ENCODE measurements at regions not wholly inside any gene's neighbourhood (a gene's known extent, or its start where the extent isn't known, plus 50 kb on each side); places are given as distances from the start of the nearest gene placed in this dataset.

GRCh38 chr5:107099506-107099905 lies 571.2 kb downstream of the EFNA5 start:
- DNase-seq (ENCODE audit: low spot score), result no peak
- no peaks in the 10 kb centered on the region for H4K20me1 ChIP-seq (ENCODE audit: insufficient read depth, poor library complexity, severe bottlenecking)
- H3K79me2 ChIP-seq, result no peaks in the 10 kb centered on the region
- peak overlapping the region; percentile 30 for H3K4me2 ChIP-seq
- no peak overlapping the region for H2AFZ ChIP-seq
- peaks cover 3% of the 10 kb centered on the region for H3K4me1 ChIP-seq (ENCODE audit: insufficient read depth)
- no peaks in the 10 kb centered on the region for H3K36me3 ChIP-seq (replicated peaks; ENCODE audit: insufficient read depth, low read depth)
- no peaks in the 10 kb centered on the region for H3K9me3 ChIP-seq (ENCODE audit: low read depth)
- no peaks in the 10 kb centered on the region for H3K9me2 ChIP-seq (replicated peaks; ENCODE audit: insufficient read depth)
- WGBS (ENCODE audit: low lambda C conversion rate, missing lambda C conversion rate), result 65% methylated on average over 4 of the region's 4 CpGs
- no peak for TF ChIP-seq CTCF (IDR thresholded peaks at IDR 0.05; ENCODE audit: poor library complexity)
- no peak for TF ChIP-seq EZH2 (IDR thresholded peaks at IDR 0.05; ENCODE audit: borderline replicate concordance)
- TF ChIP-seq EZH2phosphoT487 (IDR thresholded peaks at IDR 0.05; ENCODE audit: low read depth, severe bottlenecking, unreplicated experiment), result no peak
- no peak overlapping the region for H3K27ac ChIP-seq
- no peaks in the 10 kb centered on the region for H3K27me3 ChIP-seq
- no peak overlapping the region for H3K4me3 ChIP-seq

GRCh38 chr5:107092695-107093094 lies 578.0 kb downstream of the EFNA5 start:
- no peaks in the 10 kb centered on the region for H3K9me2 ChIP-seq (replicated peaks; ENCODE audit: insufficient read depth)
- H2AFZ ChIP-seq, result no peak overlapping the region
- no peaks in the 10 kb centered on the region for H3K4me1 ChIP-seq (ENCODE audit: insufficient read depth)
- H3K36me3 ChIP-seq (replicated peaks; ENCODE audit: insufficient read depth, low read depth), result no peaks in the 10 kb centered on the region
- H3K9me3 ChIP-seq (ENCODE audit: low read depth), result no peaks in the 10 kb centered on the region
- no peak overlapping the region for H3K27ac ChIP-seq
- no peak overlapping the region for H3K4me3 ChIP-seq
- H3K27me3 ChIP-seq, result no peaks in the 10 kb centered on the region
- no peak for DNase-seq (ENCODE audit: low spot score)
- TF ChIP-seq CTCF (IDR thresholded peaks at IDR 0.05; ENCODE audit: poor library complexity) (no peak), EZH2phosphoT487 (IDR thresholded peaks at IDR 0.05; ENCODE audit: low read depth, severe bottlenecking, unreplicated experiment) (no peak), EZH2 (IDR thresholded peaks at IDR 0.05; ENCODE audit: borderline replicate concordance) (no peak)
- H3K79me2 ChIP-seq, result no peaks in the 10 kb centered on the region
- H3K4me2 ChIP-seq, result no peak overlapping the region
- no peaks in the 10 kb centered on the region for H4K20me1 ChIP-seq (ENCODE audit: insufficient read depth, poor library complexity, severe bottlenecking)

- H4K20me1 ChIP-seq (ENCODE audit: insufficient read depth, poor library complexity, severe bottlenecking), result no peaks in the 10 kb centered on the region
- no peaks in the 10 kb centered on the region for H3K4me1 ChIP-seq (ENCODE audit: insufficient read depth)
- H3K27ac ChIP-seq, result no peak overlapping the region
- H3K9me2 ChIP-seq (replicated peaks; ENCODE audit: insufficient read depth), result no peaks in the 10 kb centered on the region
- H3K79me2 ChIP-seq, result no peaks in the 10 kb centered on the region
- H3K4me3 ChIP-seq, result no peak overlapping the region
- no peaks in the 10 kb centered on the region for H3K36me3 ChIP-seq (replicated peaks; ENCODE audit: insufficient read depth, low read depth)
- peak overlapping the region; percentile 1 for H3K4me2 ChIP-seq
- TF ChIP-seq CTCF (IDR thresholded peaks at IDR 0.05; ENCODE audit: poor library complexity), result no peak
- no peak for TF ChIP-seq EZH2phosphoT487 (IDR thresholded peaks at IDR 0.05; ENCODE audit: low read depth, severe bottlenecking, unreplicated experiment)
- TF ChIP-seq EZH2 (IDR thresholded peaks at IDR 0.05; ENCODE audit: borderline replicate concordance), result no peak
- no peak overlapping the region for H2AFZ ChIP-seq
- no peaks in the 10 kb centered on the region for H3K9me3 ChIP-seq (ENCODE audit: low read depth)
- no peaks in the 10 kb centered on the region for H3K27me3 ChIP-seq
- DNase-seq (ENCODE audit: low spot score), result peak; percentile 22
Measured at GRCh38 chr5:107090506-107090905, 580.2 kb downstream of the EFNA5 start.

- no peaks in the 10 kb centered on the region for H4K20me1 ChIP-seq (ENCODE audit: insufficient read depth, poor library complexity, severe bottlenecking)
- no peaks in the 10 kb centered on the region for H3K9me2 ChIP-seq (replicated peaks; ENCODE audit: insufficient read depth)
- no peaks in the 10 kb centered on the region for H3K79me2 ChIP-seq
- H3K4me3 ChIP-seq, result no peak overlapping the region
- H3K9me3 ChIP-seq (ENCODE audit: low read depth), result no peaks in the 10 kb centered on the region
- H3K4me2 ChIP-seq, result no peak overlapping the region
- no peaks in the 10 kb centered on the region for H3K36me3 ChIP-seq (replicated peaks; ENCODE audit: insufficient read depth, low read depth)
- no peaks in the 10 kb centered on the region for H3K4me1 ChIP-seq (ENCODE audit: insufficient read depth)
- H2AFZ ChIP-seq, result no peak overlapping the region
- DNase-seq (ENCODE audit: low spot score), result no peak
- no peak for TF ChIP-seq EZH2phosphoT487 (IDR thresholded peaks at IDR 0.05; ENCODE audit: low read depth, severe bottlenecking, unreplicated experiment)
- no peak for TF ChIP-seq EZH2 (IDR thresholded peaks at IDR 0.05; ENCODE audit: borderline replicate concordance)
- TF ChIP-seq CTCF (IDR thresholded peaks at IDR 0.05; ENCODE audit: poor library complexity), result no peak
- no peak overlapping the region for H3K27ac ChIP-seq
- 94% methylated on average over 1 of the region's 1 CpG for WGBS (ENCODE audit: low lambda C conversion rate, missing lambda C conversion rate)
- H3K27me3 ChIP-seq, result no peaks in the 10 kb centered on the region
Measured at GRCh38 chr5:107088907-107089306, 581.8 kb downstream of the EFNA5 start.
